ENCODE measurements at regions not wholly inside any gene's neighbourhood (a gene's known extent, or its start where the extent isn't known, plus 50 kb on each side); places are given as distances from the start of the nearest gene placed in this dataset.
A peak's percentile ranks its signal among the peaks of the same experiment; 100 is the strongest.

- WGBS, 2 donors, result 82 to 86% methylated on average over 4 of the region's 4 CpGs
- TF ChIP-seq EP300 (IDR thresholded peaks at IDR 0.05) (no peak), POLR2A (IDR thresholded peaks at IDR 0.05) (no peak), CTCF (IDR thresholded peaks at IDR 0.05) (no peak)
- peak overlapping the region in 1 of 4 donors; percentile 75 for H3K27ac ChIP-seq
Observed at GRCh38 chr22:48572951-48573350, 1254.7 kb downstream of the BRD1 start.

GRCh38 chr22:48570912-48571311 lies 1256.8 kb downstream of the BRD1 start:
- TF ChIP-seq CTCF (IDR thresholded peaks at IDR 0.05) (no peak), POLR2A (IDR thresholded peaks at IDR 0.05) (no peak), EP300 (IDR thresholded peaks at IDR 0.05) (no peak)
- Histone ChIP-seq H3K4me1 (peaks cover 0 to 20% (median 0%) of the 10 kb centered on the region in 4 donors), H3K4me3 (no peak overlapping the region), H3K27me3 (peaks cover 0 to 6% of the 10 kb centered on the region in 2 donors), H3K27ac (no peak overlapping the region), H3K36me3 (no peaks in the 10 kb centered on the region), H3K9me3 (peaks cover 0 to 22% (median 0%) of the 10 kb centered on the region in 4 donors)
- 97 to 98% methylated on average over 2 of the region's 2 CpGs for WGBS, 2 donors
- no peak for DNase-seq (ENCODE audit: low spot score in 2 of 2)

More at GRCh38 chr22:48572951-48573350, 1254.7 kb downstream of the BRD1 start:
- DNase-seq (ENCODE audit: low spot score in 2 of 2), result no peak
- Histone ChIP-seq H3K27me3 (peaks cover 0 to 6% of the 10 kb centered on the region in 2 donors), H3K36me3 (no peaks in the 10 kb centered on the region), H3K4me1 (peaks cover 0 to 20% (median 0%) of the 10 kb centered on the region in 4 donors), H3K9me3 (peaks cover 0 to 22% (median 0%) of the 10 kb centered on the region in 4 donors), H3K4me3 (no peak overlapping the region)

- TF ChIP-seq POLR2A (IDR thresholded peaks at IDR 0.05) (no peak), EP300 (IDR thresholded peaks at IDR 0.05) (no peak)
- DNase-seq (ENCODE audit: low spot score in 2 of 2), result no peak
- no peaks in the 10 kb centered on the region for H3K36me3 ChIP-seq
- H3K4me3 ChIP-seq, result no peak overlapping the region
- H3K4me1 ChIP-seq, result peaks cover 0 to 15% (median 0%) of the 10 kb centered on the region in 4 donors
- H3K9me3 ChIP-seq, result peaks cover 0 to 22% (median 0%) of the 10 kb centered on the region in 4 donors
- 94 to 96% methylated on average over 19 to 21 of the region's 25 CpGs for WGBS, 2 donors
- peaks cover 0 to 3% of the 10 kb centered on the region in 2 donors for H3K27me3 ChIP-seq
- H3K27ac ChIP-seq, result no peak overlapping the region
Observed at GRCh38 chr22:48569476-48570233, 1258.0 kb downstream of the BRD1 start.

GRCh38 chr22:48568736-48569330 lies 1258.8 kb downstream of the BRD1 start:
- 78% methylated on average over 12 to 15 of the region's 15 CpGs for WGBS, 2 donors

More at GRCh38 chr22:48568736-48569330, 1258.8 kb downstream of the BRD1 start:
- Histone ChIP-seq H3K27me3 (no peaks in the 10 kb centered on the region), H3K4me1 (peaks cover 0 to 14% (median 0%) of the 10 kb centered on the region in 4 donors), H3K4me3 (no peak overlapping the region), H3K36me3 (no peaks in the 10 kb centered on the region), H3K27ac (peak overlapping the region in 1 of 4 donors; percentile 47), H3K9me3 (peaks cover 0 to 22% (median 0%) of the 10 kb centered on the region in 4 donors)
- TF ChIP-seq CTCF (IDR thresholded peaks at IDR 0.05) (no peak), POLR2A (IDR thresholded peaks at IDR 0.05) (no peak), EP300 (IDR thresholded peaks at IDR 0.05) (no peak)
- DNase-seq (ENCODE audit: low spot score in 2 of 2), result no peak

Data from tibial nerve (tissue), 4 donors.